CD4-positive, alpha-beta T cell treated with Interleukin-6 at 100 ng/mL for 8 hours (primary cell): ENCODE measurements at regions not wholly inside any gene's neighbourhood (a gene's known extent, or its start where the extent isn't known, plus 50 kb on each side); places are given as distances from the start of the nearest gene placed in this dataset.

ENCODE experiments used
- DNase-seq: peaks from one replicate; pipeline ENCODE4 v3.0.0-alpha.2; 2020; ENCODE audit warnings: mixed read lengths, low spot score

- no peak for DNase-seq
These were observed 66.9 kb upstream of the C15orf39 start for GRCh38 chr15:75134748-75135147.

- no peak for DNase-seq
These were observed 65.6 kb upstream of the C15orf39 start for GRCh38 chr15:75136118-75136517.

DNA sequence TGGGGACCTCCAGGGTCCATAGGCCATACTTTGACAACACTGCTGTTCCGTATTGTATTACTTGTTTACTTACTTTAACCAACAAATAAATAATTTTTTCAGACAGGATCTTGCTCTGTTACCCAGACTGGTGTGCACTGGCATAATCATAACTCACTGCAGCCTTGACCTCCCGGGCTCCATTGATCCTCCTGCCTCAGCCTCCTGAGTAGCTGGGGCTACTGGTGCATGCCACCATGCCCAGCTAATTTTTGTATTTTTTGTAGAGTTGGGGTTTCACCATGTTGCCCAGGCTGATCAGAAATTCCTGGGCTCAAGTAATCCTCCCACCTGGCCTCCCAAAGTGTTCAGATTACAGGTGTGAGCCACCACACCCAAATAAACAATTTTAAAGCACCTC is 64.9 kb upstream of the C15orf39 start:
- no peak for DNase-seq

- DNase-seq = no peak
These were observed 63.4 kb upstream of the C15orf39 start for GRCh38 chr15:75138016-75138999.

- DNase-seq = no peak
These were observed 61.4 kb upstream of the C15orf39 start for GRCh38 chr15:75140080-75140879.

DNA sequence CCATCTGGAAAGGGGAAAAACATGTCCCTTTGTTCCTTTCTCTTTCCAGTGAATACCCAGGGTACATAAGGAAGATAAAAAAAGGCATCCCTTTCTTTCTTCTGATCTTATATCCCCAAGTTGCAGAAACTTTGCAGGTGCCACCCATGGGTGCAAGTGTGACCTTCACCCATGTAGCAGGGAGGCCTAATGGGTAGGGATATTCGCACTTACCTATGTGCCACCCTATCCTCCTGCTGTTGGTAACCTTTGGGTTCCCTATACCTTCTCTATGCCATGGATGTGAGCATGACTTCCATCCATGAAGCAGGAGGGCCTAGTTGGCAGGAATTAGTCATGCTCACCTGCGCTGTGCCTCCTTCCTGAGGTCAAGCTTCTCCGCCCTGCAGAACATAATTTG is 59.2 kb upstream of the C15orf39 start:
- DNase-seq = no peak

DNA sequence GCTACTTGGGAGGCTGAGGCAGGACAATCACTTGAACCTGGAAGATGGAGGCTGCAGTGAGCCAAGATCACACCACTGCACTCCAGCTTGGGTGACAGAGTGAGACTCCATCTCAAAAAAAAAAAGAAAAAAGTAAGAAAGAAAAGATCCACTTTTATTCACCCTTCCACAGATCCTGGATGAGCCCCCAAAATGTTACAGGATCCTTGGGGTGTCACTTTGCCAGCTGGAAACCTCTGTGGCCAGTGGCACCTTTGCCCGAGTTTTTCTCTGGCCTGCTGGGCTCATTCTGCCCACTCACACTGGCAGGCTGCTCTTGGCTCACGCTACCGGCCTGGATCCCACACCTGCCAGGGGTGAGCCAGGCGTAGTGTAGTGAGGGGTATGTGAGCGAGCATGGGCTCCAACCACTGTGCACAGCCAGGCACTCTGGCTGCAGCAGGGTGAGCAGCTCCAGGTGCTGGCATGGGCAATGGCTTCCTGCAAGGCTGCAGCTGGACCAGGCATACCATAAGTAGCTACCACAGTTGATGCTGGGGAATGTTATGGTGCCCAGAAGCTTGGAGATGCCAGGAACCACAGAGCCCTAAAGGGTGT is 57.8 kb upstream of the C15orf39 start:
- no peak for DNase-seq

DNA sequence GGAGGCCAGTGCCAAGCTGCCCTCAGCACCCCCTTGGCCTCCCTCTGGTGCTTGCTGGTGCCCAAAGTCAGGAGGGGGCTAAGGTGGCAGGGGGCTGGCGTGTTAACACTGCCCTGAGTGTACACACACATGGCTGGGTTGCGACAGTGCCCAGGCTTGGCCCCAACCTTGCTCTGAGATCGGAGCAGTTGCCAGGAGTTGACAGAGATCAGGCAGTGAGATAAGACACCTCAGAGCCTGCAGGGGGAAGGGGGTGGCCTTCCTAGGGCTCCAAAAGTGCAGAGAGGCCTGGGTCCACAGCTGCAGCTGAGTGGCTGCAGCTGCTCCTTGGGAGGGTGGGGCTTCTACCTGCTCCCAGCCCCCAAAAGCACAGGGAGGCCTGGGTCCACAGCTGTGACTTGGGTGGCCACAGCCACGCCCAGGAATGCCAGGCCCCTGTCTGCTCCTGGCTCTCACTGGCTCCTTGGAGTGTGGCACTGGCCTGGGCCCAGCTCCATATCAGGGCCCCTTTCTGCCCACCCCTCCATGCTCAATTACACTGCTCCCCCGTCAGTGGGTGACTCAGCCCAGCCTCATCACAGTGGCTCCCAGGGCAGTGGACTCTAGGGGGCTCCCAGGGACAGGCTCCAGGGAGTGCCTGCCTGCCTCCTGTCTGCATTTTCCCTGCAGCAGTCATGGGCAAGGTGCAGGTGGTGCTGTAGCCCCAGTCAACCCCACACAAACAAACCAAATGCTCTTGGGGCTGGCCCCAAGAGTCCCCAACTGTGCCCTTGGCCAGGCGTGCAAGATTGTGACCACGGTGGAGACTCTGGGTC is 56.4 kb upstream of the C15orf39 start:
- DNase-seq = no peak

DNA sequence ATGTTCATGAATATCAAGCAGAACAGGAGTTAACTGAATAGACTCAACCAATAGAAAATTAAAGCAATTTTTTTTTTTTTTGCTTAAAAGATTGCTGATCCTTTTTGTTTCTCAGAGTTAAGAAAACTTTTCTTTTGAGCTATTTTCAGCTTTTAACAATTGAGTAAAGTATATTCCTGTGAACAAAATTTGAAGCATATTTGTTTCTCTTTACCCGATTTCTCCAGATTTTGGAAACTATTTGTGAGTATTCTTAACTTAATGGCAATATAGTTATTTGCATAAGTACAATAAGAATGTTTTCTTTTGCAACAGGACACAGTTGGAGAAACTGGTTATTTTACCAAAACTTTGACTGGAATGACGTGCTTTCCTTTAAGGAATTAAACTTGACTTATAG is 53.4 kb upstream of the C15orf39 start:
- no peak for DNase-seq

DNA sequence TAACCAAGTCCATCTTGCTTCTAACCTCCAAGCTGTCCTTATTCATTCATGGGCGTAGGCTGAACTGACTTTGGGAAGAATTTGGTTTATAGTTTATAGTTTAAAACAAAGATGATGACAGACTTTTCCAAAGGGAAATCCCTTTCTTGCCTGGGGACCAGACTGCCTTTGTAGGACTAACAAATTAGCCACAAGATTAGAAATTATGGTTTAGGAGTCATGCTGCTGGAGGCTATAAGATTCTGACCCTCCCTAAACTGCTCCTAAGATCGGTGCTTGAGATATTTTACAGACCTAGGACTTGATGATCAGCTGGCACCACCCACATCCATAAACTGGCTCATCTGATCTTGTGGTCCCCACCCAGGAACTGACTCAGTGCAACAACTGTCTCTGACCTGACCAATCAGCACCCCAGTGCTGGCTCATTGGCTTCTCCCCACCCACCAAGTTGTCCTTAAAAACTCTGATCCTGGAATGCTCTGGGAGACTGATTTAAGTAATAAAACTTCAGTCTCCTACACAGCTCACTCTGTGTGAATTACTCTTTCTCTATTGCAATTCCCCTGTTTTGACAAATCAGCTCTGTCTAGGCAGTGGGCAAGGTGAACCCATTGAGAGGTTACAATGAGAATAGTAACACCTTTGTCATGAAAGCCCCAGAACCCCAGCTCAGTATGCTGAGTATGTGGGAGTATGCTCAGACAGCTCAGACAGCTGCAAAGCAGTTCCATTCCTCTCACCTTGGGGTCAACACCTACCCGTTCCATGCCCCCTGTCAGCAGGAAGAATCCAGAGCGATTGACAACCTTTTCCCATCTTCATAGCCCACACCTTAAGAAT is 51.6 kb upstream of the C15orf39 start:
- DNase-seq = no peak

DNA sequence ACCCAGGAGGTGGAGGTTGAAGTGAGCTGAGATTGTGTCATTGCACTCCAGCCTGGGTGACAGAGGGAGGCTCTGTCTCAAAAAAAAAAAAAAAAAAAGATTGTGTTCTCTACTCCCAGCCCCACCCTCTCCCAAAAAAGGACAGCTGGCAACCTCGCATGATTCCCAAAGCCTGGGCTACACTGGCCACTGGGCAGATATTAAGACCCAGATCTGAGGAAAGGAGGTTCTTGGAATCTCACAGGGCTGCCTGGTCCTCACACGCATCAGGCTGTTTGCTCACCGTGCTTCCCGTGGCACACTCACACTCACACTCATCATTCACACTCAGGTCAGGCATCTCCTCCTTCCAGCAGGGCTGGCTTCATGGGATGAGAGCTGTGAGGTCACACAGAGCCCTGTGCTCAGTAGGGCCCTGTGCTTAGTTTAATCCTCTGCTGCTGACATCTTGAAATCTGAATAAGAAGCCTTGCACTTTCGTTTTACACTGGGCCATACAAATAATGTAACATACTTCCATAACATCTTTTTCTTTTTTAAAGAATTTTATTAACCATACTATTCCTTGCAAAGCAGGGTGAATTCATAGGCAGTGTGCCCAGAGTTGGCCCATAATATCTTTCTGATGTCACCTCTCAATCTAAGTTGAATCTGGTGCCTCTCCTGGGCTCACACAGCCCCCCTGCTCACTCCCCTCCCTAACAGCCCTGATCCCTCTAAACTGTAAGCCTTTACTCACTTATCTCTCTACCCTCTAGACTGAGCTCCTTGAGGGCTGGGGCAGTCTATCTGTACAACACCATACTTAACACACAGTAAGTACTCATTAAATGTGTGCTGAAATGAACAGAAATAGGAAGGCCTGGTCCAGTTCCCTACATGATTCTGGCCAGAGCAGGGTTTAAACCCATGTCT is 50.2 kb upstream of the C15orf39 start:
- no peak for DNase-seq
